Testis (tissue), 2 donors: ENCODE measurements at regions not wholly inside any gene's neighbourhood (a gene's known extent, or its start where the extent isn't known, plus 50 kb on each side); places are given as distances from the start of the nearest gene placed in this dataset.

Experiments used
- POLR2A ChIP-seq: fragments of 450-650 bp; IDR thresholded peaks from one replicate; pipeline ENCODE4 v1.6.1; 2017; ENCODE audit warnings: antibody characterized with exemption, mild to moderate bottlenecking, moderate library complexity
- TF ChIP-seq, protein P1 (sequence below), 3 experiments: fragments of 450-650 bp in 2 of 3; fragments of 200-600 bp in 1 of 3; sonication (generic) in 1 of 3; IDR thresholded peaks; one replicate each; pipeline ENCODE4 v1.5.1; 2016 to 2019; ENCODE audit warnings: antibody characterized with exemption in 3 of 3, mild to moderate bottlenecking in 2 of 3, moderate library complexity in 1 of 3

DNA sequence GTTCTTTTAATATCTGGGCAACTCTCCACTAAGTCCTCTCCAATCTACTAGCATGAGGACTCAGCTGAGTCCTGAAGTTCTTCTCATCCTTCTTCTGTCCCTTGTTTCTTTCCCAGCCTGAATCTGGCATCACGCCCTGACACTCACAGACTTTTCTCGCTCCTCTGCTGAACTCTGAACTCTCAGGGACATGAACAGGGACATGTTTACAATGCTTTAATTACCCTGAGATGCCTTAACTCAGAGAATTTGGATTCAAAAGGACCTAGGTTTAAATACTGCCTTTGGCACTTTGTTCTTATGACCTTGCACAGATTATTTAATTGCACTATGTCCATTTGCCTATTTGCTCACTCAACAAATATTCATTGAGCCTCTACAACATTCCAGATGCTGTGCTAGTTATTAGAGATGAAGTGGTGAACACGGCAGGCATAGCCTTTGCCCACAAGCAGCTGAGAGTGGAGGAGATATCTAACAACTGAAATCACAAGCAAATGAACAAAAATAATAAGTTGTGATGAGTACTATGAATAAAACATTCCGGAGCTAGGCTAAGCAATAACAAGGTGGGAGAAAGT, 106.0 kb downstream of the ADRB2 start:
- TF ChIP-seq, protein P1, sequence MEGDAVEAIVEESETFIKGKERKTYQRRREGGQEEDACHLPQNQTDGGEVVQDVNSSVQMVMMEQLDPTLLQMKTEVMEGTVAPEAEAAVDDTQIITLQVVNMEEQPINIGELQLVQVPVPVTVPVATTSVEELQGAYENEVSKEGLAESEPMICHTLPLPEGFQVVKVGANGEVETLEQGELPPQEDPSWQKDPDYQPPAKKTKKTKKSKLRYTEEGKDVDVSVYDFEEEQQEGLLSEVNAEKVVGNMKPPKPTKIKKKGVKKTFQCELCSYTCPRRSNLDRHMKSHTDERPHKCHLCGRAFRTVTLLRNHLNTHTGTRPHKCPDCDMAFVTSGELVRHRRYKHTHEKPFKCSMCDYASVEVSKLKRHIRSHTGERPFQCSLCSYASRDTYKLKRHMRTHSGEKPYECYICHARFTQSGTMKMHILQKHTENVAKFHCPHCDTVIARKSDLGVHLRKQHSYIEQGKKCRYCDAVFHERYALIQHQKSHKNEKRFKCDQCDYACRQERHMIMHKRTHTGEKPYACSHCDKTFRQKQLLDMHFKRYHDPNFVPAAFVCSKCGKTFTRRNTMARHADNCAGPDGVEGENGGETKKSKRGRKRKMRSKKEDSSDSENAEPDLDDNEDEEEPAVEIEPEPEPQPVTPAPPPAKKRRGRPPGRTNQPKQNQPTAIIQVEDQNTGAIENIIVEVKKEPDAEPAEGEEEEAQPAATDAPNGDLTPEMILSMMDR (IDR thresholded peaks at IDR 0.05) = no peak
- no peak for TF ChIP-seq POLR2A
